Prostate gland (tissue), 2 donors: ENCODE measurements at regions not wholly inside any gene's neighbourhood (a gene's known extent, or its start where the extent isn't known, plus 50 kb on each side); places are given as distances from the start of the nearest gene placed in this dataset.

Experiments
- POLR2AphosphoS5 ChIP-seq: sonication (generic); formaldehyde crosslinking; IDR thresholded peaks from one replicate; pipeline ENCODE4 v1.6.1; 2017; ENCODE audit warnings: antibody characterized with exemption
- TF ChIP-seq, protein P1 (sequence below), 4 experiments: fragments of 200-600 bp in 2 of 4; fragments of 450-650 bp in 2 of 4; sonication (generic) in 2 of 4; IDR thresholded peaks; 1 replicate in 3 of 4; 2 replicates in 1 of 4; pipeline ENCODE4 v1.5.1; 2016 to 2019; ENCODE audit warnings: antibody characterized with exemption in 4 of 4, mild to moderate bottlenecking in 2 of 4, moderate library complexity in 2 of 4

DNA sequence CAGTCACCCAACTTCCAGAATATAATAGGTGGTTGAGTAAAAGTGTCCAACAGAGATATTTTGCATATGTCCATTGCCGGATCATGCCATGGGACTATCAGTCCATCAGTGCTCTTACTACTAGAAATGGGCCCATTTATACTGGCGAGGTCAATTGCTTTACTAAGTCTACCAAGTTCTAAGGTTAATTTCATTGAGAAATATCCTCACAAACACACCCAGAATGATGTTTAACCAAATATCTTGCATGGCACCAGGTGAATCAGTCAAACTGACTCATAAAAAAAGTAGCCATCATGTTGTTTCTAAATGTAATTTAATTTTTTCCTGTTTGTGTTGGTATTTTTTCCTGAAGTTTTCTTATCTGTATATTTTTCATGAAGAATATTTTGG lies 1217.0 kb downstream of the RAPGEF2 start:
- TF ChIP-seq, protein P1, sequence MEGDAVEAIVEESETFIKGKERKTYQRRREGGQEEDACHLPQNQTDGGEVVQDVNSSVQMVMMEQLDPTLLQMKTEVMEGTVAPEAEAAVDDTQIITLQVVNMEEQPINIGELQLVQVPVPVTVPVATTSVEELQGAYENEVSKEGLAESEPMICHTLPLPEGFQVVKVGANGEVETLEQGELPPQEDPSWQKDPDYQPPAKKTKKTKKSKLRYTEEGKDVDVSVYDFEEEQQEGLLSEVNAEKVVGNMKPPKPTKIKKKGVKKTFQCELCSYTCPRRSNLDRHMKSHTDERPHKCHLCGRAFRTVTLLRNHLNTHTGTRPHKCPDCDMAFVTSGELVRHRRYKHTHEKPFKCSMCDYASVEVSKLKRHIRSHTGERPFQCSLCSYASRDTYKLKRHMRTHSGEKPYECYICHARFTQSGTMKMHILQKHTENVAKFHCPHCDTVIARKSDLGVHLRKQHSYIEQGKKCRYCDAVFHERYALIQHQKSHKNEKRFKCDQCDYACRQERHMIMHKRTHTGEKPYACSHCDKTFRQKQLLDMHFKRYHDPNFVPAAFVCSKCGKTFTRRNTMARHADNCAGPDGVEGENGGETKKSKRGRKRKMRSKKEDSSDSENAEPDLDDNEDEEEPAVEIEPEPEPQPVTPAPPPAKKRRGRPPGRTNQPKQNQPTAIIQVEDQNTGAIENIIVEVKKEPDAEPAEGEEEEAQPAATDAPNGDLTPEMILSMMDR (IDR thresholded peaks at IDR 0.05) = no peak
- no peak for TF ChIP-seq POLR2AphosphoS5
